ENCODE measurements at regions not wholly inside any gene's neighbourhood (a gene's known extent, or its start where the extent isn't known, plus 50 kb on each side); places are given as distances from the start of the nearest gene placed in this dataset.
"Not testable (repeated sequence)": the region's sequence is repeated elsewhere in the genome, so short reads cannot be mapped to it uniquely, and the experiment has no call there.

GRCh38 chr2:185393091-185393490 lies 345.5 kb upstream of the FSIP2 start:
- DNase-seq, result no peak

DNA sequence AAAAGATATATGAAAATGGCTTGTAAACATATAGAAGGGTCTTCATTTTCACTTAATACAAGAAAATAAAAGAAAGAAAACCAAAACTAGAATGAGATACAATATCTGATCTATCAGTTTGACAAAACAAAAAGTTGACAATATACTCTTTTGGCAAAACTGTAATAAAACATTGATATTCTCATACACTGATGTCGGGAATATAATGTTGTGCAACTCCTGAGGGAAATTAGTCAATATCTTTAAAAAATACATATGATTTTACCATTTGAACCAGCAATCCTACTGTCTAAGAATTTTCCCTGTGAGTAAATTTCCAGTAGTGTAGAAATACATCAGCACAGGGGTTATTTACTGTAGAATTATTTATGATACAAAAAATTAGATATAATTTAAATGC lies 336.1 kb upstream of the FSIP2 start:
- no peak for DNase-seq

GRCh38 chr2:185404578-185404977 lies 334.0 kb upstream of the FSIP2 start:
- no peak for DNase-seq

- no peak for DNase-seq
Observed at GRCh38 chr2:185417111-185417510, 321.5 kb upstream of the FSIP2 start.

DNA sequence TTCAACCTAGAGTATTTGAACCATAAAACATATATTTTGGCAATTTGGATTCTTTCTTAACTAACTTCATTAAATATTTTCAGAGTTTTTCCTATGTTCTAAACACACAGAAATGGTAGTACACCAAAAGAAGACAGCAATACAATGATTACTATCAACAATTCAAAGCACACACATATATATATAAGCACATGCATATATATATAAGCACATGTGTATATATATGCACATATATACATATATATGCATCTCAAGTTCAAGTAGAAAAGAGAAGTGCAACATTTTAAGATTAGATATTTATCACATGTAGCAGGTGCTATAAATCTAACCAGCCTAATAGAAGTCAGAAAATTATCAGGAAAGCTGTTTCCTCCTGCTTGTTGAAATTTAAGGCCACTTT lies 320.9 kb upstream of the FSIP2 start:
- DNase-seq, result no peak

DNA sequence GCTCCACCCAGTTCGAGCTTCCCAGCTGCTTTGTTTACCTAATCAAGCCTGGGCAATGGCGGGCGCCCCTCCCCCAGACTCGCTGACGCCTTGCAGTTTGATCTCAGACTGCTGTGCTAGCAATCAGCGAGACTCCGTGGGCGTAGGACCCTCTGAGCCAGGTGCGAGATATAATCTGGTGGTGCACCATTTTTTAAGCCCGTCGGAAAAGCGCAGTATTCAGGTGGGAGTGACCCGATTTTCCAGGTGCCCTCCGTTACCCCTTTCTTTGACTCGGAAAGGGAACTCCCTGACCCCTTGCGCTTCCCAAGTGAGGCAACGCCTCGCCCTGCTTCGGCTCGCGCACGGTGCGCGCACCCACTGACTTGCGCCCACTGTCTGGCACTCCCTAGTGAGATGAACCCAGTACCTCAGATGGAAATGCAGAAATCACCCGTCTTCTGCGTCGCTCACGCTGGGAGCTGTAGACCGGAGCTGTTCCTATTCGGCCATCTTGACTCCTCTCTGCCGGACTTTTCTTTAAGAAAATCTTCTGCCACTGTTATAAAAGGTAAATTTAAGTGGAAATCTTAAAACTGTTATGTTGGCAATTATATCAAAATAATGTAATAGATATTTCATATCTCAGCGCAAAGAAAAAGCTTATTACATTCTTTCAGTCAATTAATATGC lies 313.5 kb upstream of the FSIP2 start:
- peak in 3 of 6 experiments; percentile 11 to 21 (median 16) for DNase-seq

GRCh38 chr2:185428000-185428399 lies 310.6 kb upstream of the FSIP2 start:
- no peak for DNase-seq

- no peak for DNase-seq
Observed at GRCh38 chr2:185433824-185434223, 304.8 kb upstream of the FSIP2 start.

- no peak for DNase-seq
Observed at GRCh38 chr2:185436787-185437372, 301.7 kb upstream of the FSIP2 start.

DNA sequence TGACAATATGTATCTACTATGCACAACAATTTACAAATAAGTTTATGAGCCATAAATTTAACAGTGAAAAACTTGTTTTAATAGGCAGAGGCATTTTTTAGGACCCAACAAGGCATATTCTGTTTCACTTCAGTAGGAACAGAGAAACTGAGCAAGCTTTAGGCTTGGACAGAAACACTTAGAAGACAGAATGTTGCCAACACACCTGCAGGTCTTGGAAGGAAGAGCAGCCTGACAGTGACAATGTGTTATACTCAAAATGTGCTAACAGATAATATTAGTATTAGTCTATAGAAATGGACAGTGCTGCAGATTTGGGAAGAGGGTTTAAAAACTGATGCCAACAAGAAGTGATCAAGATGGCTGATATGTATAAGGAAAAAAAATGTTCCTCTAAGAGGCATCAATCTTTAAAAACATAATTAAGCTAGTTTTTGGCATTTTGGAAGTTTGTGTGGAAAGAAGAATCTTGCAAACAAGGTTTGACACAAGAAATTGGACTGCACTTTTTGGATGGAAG lies 297.1 kb upstream of the FSIP2 start:
- no peak for DNase-seq

- no peak for DNase-seq
Observed at GRCh38 chr2:185456517-185456916, 282.1 kb upstream of the FSIP2 start.

DNA sequence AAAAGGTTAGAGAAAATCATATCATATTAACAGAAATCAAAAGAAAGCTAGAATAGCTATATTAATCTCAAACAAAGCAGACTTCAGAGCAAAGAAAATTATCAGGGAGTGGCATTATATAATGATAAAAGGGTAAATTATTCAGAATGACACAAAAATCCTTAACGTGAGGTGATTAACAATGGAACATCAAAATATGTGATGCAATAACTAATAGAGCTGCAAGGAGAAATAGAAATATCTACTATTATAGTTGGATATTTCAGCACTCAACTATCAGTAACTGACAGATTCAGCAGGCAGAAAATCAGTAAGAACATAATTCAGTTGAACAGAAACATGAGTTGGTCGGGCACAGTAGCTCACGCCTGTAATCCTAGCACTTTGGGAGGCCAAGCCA lies 275.1 kb upstream of the FSIP2 start:
- no peak for DNase-seq

- no peak for DNase-seq
Observed at GRCh38 chr2:185466915-185467314, 271.7 kb upstream of the FSIP2 start.

DNA sequence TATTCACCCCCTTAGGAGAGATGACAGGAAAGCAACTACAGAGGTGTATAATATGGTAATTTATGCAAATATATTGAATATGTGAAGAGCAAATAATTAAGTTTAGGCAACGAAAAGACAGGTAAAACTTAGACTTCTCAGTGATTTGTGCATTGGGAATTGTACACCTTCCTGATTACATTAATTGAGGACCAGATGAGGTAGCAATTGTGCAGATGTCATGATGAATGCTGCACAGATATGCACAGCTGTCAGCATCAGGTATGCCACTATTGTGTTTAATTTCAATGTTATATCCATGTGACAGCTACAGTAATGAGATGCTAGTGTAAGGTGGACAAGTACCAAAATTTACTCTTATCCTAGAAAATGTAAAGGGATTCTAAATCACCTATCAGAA lies 267.2 kb upstream of the FSIP2 start:
- DNase-seq, result no peak

- no peak for DNase-seq
Observed at GRCh38 chr2:185472574-185472973, 266.0 kb upstream of the FSIP2 start.

DNA sequence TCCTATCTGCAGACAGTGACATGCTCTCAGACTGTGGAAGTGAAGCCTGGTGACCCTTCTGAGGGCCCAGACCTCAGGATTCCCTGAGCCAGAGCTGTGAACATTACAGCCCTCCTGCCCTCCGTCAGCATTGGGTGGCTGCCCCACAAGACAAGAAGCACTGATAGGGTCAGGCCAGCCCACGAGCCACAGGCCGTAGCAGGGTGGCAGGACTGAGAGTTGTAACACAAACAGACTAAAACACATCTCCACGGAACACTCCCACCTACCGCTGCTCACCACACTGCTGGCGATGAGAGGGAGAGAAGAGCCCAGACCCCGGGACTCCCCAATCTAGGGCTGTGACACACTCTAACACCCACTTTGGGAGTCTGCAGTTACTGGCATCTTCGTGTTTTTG lies 264.8 kb upstream of the FSIP2 start:
- no peak for DNase-seq

DNA sequence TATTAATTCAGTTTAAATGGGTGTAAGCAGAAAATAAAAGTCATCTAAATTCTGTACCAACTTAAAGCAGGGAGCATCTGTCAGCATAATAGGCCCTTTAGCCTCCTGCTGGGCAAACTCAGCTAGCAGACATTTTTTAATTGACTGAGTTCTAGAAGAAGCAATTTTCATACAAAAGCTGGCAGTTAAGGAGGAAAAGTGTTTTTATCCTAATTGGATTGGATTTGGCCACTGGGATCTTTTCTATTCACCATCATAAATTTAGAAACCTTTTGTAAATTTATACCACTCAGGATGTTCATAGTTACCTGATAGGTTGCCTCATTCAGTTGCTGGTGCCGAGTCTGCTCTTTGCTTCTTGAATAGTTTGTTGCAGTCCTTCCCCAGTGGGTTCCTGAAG lies 262.7 kb upstream of the FSIP2 start:
- DNase-seq, result no peak

DNA sequence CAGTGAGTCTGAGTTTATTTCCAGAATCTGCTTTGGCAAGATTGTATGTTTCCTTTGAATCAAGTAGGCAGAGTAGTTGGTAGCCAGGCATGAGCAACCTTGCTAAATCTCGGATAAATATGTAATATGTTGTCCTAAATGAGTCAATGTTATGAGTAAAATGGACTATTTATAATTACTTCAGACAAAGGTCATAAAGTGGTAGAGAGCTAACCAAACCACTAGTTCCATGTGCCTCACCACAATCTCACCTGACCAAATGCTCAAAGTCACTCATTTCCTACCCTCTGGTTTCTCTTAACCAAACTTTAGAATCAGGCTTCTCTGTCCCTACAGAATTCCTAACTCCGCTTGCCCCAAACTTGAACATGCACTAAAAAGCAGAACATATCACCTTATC lies 261.2 kb upstream of the FSIP2 start:
- DNase-seq, result no peak

DNA sequence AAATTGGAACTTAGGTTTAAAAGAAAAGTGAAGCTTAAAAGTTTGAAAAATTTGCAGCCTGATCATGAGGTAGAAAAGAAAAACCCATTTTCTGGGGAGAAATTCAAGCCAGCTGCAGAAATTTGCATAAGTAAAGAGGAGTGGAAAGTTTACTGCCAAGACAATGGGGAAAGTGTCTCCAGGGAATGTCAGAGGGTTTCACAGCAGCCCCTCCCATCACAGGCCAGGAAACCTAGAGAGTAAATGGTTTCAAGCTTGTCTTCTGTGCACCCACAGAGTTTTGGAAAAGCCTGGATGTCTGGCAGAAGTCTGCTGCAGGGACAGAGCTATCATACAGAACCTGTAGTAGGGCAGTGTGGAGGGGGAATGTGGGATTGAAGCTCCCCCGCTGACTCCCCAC lies 254.0 kb upstream of the FSIP2 start:
- no peak for DNase-seq

DNA sequence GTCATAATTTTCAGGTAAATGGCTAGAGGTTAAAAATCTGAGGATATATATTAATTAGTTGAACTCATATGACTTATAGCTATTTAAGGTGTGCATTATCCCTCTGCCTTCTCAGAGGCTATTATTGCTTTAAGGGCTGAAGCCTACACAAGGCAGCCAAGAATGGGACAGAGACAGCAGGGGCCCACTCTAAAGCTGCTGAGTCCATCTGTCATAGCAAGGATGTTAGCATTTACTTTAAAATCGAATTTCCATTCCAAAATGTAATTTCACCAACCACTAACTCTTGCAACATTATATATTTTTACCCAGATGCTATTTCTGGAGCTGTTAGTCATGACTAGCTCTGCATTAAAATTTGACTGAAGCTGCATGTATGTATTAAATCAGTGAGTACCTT lies 236.3 kb upstream of the FSIP2 start:
- DNase-seq, result no peak

- no peak for DNase-seq
Observed at GRCh38 chr2:185507719-185508118, 230.9 kb upstream of the FSIP2 start.

DNA sequence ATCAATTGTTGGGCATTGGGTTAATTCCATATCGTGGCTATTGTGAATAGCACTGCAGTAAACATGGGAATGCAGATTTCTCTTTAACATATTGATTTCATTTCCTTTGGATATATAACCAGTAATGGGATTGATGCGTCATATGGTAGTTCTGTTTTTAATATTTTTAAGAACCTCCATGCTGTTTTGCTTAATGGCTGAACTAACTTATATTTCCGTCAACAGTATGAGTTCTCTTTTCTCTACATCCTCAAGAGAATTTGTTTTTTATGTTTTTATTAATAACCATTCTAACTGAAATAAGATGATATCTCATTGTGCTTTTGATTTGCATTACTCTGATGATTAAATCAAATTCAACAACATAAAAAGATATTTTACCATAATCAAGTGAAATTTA lies 228.5 kb upstream of the FSIP2 start:
- DNase-seq, result no peak

- DNase-seq, result no peak
Observed at GRCh38 chr2:185511925-185512324, 226.7 kb upstream of the FSIP2 start.

DNA sequence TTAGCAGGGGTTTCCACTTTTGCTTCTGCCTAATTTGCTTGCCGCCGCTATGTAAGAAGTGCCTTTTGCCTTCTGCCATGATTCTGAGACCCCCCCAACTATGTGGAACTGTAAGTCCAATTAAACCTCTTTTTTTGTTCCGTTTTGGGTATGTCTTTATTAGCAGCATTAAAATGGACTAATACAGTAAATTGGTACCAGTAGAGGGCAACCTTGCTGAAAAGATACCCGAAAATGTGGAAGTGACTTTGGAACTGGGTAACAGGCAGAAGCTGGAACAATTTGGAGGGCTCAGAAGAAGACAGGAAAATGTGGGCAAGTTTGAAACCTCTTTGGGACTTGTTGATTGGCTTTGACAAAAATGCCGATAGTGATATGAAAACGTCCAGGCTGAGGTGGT lies 216.1 kb upstream of the FSIP2 start:
- no peak for DNase-seq

GRCh38 chr2:185524242-185524641 lies 214.4 kb upstream of the FSIP2 start:
- not testable (repeated sequence) for DNase-seq

All from stimulated activated naive CD4-positive, alpha-beta T cell (primary cell).